T-helper 22 cell (primary cell): ENCODE measurements at regions not wholly inside any gene's neighbourhood (a gene's known extent, or its start where the extent isn't known, plus 50 kb on each side); places are given as distances from the start of the nearest gene placed in this dataset.

ENCODE experiments used
- DNase-seq: peaks from one replicate; pipeline ENCODE4 v3.0.0-alpha.2; 2020; ENCODE audit warnings: low read depth

DNA sequence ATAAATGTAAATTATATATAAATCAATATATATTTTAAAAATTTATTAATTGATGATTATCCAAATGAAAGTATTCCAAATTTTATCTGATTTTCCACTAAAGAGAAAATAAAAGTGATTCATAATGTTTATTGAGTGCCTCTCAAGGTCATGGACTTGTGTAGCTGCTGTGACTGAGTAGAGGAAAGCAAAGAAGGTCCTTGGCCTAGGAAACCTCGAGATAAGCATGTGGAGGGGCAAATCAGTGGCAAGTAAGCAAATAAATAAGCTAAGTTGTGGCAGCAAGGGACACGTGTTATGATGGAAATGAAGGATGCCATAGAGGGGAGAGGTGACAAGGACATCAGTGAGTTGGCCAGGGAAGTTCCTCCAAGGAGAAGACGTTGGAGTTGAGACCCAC lies 866.1 kb upstream of the ID2 start:
- DNase-seq = no peak

DNA sequence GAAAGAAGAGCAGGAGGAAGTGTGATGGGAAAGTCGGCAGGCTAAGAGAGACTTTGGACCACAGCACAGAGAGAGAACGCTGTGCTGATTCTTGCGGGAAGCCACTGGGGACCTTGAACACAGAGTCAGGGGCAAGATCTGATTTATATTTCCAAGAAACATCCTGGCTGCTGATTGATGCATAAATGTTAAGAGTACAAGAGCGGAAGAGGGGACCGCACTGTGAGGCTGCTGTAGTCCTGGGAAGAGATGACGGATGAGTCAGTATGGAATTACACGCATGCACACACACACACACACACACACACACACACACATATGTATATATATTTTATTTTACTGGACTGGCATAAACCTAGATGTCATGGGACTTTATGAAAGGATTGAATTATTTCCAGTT lies 865.6 kb upstream of the ID2 start:
- no peak for DNase-seq

- no peak for DNase-seq
Observed at GRCh38 chr2:7816944-7817343, 864.9 kb upstream of the ID2 start.

DNA sequence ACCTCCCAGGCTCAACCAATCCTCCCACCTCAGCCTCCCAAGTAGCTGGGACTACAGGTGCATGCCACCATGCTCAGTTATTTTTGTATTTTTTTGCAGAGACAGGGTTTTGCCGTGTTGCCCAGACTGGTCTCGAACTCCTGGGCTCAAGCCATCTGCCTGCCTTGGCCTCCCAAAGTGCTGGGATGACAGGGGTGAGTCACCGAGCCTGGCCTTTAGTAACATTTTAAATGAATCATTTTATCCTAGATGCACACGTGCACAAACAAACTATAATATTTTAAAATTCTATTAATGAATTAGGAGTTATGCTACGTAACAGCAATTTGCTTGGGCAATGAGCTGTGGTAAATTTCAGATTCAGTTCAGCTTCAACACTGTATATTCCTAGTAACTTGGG lies 862.5 kb upstream of the ID2 start:
- no peak for DNase-seq

- no peak for DNase-seq
Observed at GRCh38 chr2:7819850-7820249, 862.0 kb upstream of the ID2 start.

DNA sequence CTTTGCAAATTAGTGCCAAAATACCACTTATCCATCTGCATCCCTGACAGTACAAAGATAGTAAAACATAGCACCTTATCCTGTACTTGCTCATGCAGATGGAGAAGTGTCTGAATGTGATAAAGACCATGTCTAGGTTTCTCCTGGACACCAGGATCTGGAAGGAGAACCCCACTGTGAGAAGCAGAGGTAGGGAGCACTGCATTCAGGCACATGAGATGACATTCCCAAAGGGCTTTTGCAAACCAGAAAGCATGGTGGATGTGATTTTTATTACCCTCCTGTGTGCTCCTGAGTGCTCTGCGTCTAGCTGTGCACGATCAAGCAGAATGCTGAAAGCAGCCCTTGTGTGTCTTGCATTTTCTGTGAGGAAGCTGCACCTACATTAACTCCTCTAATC lies 857.6 kb upstream of the ID2 start:
- DNase-seq = no peak

GRCh38 chr2:7825591-7826312 lies 856.1 kb upstream of the ID2 start:
- DNase-seq = no peak

DNA sequence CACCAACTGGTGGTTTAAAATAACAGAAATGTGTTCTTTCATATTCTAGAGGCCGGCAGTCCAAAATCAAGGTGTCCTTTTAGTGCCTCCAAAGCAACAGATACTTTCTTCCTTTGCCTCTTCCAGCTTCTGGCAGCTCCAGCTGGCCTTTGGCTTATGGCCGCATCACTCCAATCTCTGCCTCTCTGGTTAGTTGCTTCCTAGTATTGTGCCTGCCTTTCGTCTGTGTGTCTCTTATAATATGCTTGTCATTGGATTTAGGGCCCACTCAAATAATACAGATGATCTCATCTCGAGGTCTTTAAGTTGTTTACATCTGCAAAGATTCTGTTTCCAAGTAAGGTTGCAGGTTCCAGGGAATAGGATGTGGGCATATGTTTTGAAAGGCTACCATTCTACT lies 855.2 kb upstream of the ID2 start:
- no peak for DNase-seq

- no peak for DNase-seq
Observed at GRCh38 chr2:7829241-7829640, 852.6 kb upstream of the ID2 start.

GRCh38 chr2:7830616-7831015 lies 851.2 kb upstream of the ID2 start:
- DNase-seq = no peak

GRCh38 chr2:7835151-7835550 lies 846.7 kb upstream of the ID2 start:
- no peak for DNase-seq

DNA sequence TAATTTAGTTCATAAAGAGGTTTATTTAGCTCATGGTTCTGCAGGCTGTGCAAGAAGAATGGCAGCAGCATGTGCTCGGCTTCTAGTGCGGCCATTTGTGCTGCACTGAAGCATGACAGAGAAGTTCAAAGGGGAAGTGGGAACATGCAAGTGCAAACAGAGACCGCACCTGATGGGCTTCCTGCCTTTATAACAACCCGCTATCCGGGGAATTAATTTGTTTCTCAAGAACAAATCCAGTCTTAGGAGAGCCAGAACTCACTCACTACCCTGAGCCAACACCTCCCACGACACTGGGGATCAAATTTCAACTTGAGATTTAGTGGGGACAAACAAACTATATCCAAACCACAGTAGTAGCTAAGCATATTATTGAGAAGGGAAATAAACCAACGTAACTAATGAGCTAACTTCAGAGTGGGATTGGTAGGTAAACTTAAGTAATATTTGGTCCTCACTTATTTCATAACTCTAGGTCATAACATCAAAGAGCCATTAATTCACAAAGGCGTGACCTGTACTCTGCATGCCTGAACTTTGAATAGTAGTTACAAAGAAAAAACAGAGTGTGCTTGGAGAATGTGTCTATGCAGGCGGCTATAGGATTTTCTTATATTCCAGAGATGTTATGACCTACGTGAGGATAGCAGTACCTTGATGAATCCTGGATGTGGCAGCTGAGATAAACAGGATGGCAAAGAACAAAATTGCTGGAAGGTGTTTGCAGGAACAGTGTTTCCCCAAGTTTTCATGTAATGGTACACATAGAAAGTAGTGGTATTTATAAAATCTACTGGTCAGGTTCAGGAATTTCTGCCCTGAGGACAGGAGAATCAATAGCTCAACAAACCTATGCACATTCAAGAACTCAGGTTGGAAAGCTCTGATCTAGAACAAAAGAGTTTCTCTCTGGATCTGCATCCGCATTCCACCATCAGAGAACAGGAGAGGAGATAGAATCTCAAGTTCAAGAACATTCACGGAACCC lies 845.9 kb upstream of the ID2 start:
- DNase-seq = no peak

DNA sequence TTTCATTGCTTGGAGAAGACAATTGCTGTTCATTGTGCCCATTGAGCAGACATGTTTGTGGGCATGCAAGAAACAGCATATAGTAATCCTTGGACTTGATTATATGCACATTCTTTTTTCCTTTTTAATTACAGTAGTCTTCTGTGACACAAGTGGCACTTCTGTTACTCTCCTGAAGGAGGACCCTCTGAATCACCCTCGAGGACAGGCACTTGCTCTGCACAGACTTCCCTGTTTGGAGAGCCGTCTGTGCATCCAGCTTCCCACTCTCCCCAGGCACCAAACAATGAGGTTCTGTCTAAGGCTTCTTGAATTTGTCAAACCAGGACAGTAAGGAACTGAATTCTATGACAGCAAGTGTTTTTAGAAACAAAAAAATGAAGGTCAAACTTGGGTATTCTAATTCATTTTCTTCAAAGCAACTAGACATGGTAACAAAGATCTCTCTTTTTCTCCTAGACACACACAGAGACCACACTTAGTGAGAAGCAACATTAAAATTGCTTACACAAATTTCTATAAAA lies 844.6 kb upstream of the ID2 start:
- DNase-seq = no peak

DNA sequence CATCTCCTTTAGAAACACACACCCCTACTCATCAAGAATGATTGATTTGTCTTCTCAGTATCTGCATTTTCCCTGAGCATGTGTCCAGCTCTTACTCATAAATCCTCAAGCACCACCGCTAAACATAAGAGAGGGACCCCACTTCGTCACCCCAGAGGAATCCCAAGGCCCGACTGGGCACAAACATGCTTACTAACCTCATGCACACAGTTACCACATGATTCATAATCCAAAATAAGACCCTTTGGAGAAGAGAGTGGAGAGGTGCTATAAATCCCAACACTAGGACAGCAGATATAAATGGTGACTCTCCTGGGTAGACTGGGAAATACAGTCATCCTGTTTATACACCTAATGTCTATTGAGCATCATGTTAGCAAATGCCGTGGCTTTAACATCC lies 843.2 kb upstream of the ID2 start:
- no peak for DNase-seq

DNA sequence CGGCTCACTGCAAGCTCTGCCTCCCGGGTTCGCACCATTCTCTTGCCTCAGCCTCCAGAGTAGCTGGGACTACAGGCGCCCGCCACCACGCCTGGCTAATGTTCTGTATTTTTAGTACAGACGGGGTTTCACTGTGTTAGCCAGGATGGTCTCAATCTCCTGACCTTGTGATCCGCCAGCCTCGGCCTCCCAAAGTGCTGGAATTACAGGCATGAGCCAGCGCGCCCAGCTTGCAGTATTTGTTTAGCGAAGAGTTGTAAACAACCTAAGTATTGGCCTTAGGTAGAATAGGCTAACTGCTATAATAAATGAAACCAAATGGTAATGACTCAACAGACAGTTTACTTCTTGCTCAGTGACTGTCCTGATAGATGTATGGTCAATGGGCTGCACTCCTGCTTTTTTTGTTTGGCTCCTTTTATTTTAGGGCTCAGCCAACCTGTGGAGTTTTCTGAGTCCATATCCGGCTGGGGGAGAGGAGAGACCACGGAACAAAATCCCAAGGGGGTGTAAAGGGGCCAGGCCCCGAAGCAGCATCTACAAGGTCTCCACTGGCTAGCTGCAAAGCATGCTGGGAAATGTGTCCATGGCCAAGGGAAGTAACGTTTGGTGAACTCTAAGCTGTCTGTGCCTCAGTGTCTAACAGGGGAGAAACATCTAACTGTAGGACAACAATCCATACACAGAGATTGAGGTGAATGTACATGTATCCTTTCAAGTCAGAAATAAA lies 841.0 kb upstream of the ID2 start:
- DNase-seq = no peak

- DNase-seq = no peak
Observed at GRCh38 chr2:7841751-7842150, 840.1 kb upstream of the ID2 start.

- no peak for DNase-seq
Observed at GRCh38 chr2:7844414-7844965, 837.4 kb upstream of the ID2 start.

GRCh38 chr2:7845332-7845731 lies 836.5 kb upstream of the ID2 start:
- DNase-seq = no peak

- DNase-seq = no peak
Observed at GRCh38 chr2:7846607-7847006, 835.2 kb upstream of the ID2 start.

DNA sequence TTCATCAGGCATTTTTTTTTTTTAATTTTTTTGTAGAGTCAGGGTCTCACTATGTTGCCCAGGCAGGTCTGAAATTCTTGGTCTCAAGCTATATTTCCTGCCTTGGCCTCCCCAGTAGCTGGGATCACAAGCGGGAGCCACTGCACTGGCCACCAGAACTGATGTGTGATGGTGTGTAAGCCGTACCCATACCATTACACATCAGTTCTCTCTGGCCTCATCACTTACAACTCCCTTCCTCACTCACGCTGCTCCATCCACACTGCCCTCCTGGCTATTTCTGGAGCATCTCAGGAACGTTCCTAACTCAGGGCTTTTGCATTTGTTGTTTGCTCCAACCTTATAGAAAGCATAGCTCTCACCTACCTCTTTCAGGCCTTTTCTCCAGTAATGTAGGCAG lies 834.5 kb upstream of the ID2 start:
- DNase-seq = no peak

DNA sequence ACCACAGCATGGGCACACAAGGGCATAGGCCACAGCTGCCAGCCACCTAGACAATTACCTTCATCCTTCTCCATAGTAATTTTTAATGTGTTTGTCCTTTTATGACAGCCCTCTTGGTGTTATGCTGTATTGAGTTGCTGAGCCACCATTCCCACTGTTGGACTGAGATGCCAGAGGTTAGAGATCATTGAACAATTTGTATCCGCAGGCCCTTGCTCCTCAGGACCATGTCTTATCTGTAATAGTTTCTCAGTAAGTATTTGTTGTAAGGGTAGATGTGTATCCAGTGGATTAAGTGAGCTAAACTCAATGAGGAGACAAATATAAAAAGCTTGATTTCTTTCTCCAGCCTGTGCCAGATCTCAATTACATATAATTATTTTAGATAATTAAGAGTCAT lies 832.8 kb upstream of the ID2 start:
- no peak for DNase-seq

GRCh38 chr2:7849531-7849930 lies 832.3 kb upstream of the ID2 start:
- DNase-seq = no peak
